ENCODE measurements at regions not wholly inside any gene's neighbourhood (a gene's known extent, or its start where the extent isn't known, plus 50 kb on each side); places are given as distances from the start of the nearest gene placed in this dataset.

- no peak for DNase-seq (ENCODE audit: low spot score in 2 of 2)
- FAIRE-seq, result no peak
Measured at GRCh38 chr5:6041977-6042550, 336.3 kb downstream of the MED10 start.

- no peak for FAIRE-seq
- no peak for DNase-seq (ENCODE audit: low spot score in 2 of 2)
Measured at GRCh38 chr5:6039111-6039510, 339.2 kb downstream of the MED10 start.

- DNase-seq (ENCODE audit: low spot score in 2 of 2) (no peak), FAIRE-seq (no peak)
Measured at GRCh38 chr5:6036006-6036405, 342.3 kb downstream of the MED10 start.

- FAIRE-seq (no peak), DNase-seq (ENCODE audit: low spot score in 2 of 2) (no peak)
Measured at GRCh38 chr5:6029811-6030271, 348.5 kb downstream of the MED10 start.

- FAIRE-seq, result no peak
Measured at GRCh38 chr5:6026766-6027406, 351.5 kb downstream of the MED10 start.

GRCh38 chr5:6019612-6020011, 358.7 kb downstream of the MED10 start:
- FAIRE-seq (no peak), DNase-seq (ENCODE audit: low spot score in 2 of 2) (no peak)

More at GRCh38 chr5:6026766-6027406, 351.5 kb downstream of the MED10 start:
- DNase-seq (ENCODE audit: low spot score in 2 of 2), result no peak

GRCh38 chr5:6013506-6013905, 364.8 kb downstream of the MED10 start:
- FAIRE-seq (no peak), DNase-seq (ENCODE audit: low spot score in 2 of 2) (no peak)

GRCh38 chr5:6011199-6011598, 367.1 kb downstream of the MED10 start:
- no peak for FAIRE-seq

GRCh38 chr5:6006838-6007314, 371.5 kb downstream of the MED10 start:
- DNase-seq (ENCODE audit: low spot score in 2 of 2), result no peak

More at GRCh38 chr5:6011199-6011598, 367.1 kb downstream of the MED10 start:
- no peak for DNase-seq (ENCODE audit: low spot score in 2 of 2)

GRCh38 chr5:6003040-6003825, 375.1 kb downstream of the MED10 start:
- DNase-seq (ENCODE audit: low spot score in 2 of 2), result no peak
- FAIRE-seq, result no peak

More at GRCh38 chr5:6006838-6007314, 371.5 kb downstream of the MED10 start:
- no peak for FAIRE-seq

- FAIRE-seq (no peak), DNase-seq (ENCODE audit: low spot score in 2 of 2) (no peak)
Measured at GRCh38 chr5:6000867-6001266, 377.5 kb downstream of the MED10 start.

GRCh38 chr5:5995819-5996218, 382.5 kb downstream of the MED10 start:
- DNase-seq (ENCODE audit: low spot score in 2 of 2) (no peak), FAIRE-seq (no peak)

- FAIRE-seq, result no peak
- no peak for DNase-seq (ENCODE audit: low spot score in 2 of 2)
Measured at GRCh38 chr5:5986492-5987178, 391.7 kb downstream of the MED10 start.

GRCh38 chr5:5985332-5985731, 393.0 kb downstream of the MED10 start:
- DNase-seq (ENCODE audit: low spot score in 2 of 2) (no peak), FAIRE-seq (no peak)

GRCh38 chr5:5983261-5983980, 394.9 kb downstream of the MED10 start:
- FAIRE-seq (no peak), DNase-seq (ENCODE audit: low spot score in 2 of 2) (no peak)

- no peak for DNase-seq (ENCODE audit: low spot score in 2 of 2)
- no peak for FAIRE-seq
Measured at GRCh38 chr5:5981562-5981961, 396.8 kb downstream of the MED10 start.

- FAIRE-seq (no peak), DNase-seq (ENCODE audit: low spot score in 2 of 2) (no peak)
Measured at GRCh38 chr5:5980538-5980895, 397.8 kb downstream of the MED10 start.

GRCh38 chr5:5979761-5980537, 398.4 kb downstream of the MED10 start:
- DNase-seq (ENCODE audit: low spot score in 2 of 2), result no peak
- FAIRE-seq, result no peak

- DNase-seq (ENCODE audit: low spot score in 2 of 2) (no peak), FAIRE-seq (no peak)
Measured at GRCh38 chr5:5979377-5979760, 399.0 kb downstream of the MED10 start.

All from frontal cortex (tissue), 3 donors.